Ishikawa (cell line): ENCODE measurements at regions not wholly inside any gene's neighbourhood (a gene's known extent, or its start where the extent isn't known, plus 50 kb on each side); places are given as distances from the start of the nearest gene placed in this dataset.

Experiments used
- CEBPB ChIP-seq: IDR thresholded peaks from 2 replicates; pipeline ENCODE4 v1.6.1; 2012
- CREB1 ChIP-seq: IDR thresholded peaks from 2 replicates; pipeline ENCODE4 v1.6.1; 2012; ENCODE audit warnings: low read depth
- EGR1 ChIP-seq: IDR thresholded peaks from 2 replicates; pipeline ENCODE4 v1.6.1; 2012
- EP300 ChIP-seq: IDR thresholded peaks from 2 replicates; pipeline ENCODE4 v1.6.1; 2012; ENCODE audit warnings: borderline replicate concordance
- FOXM1 ChIP-seq: IDR thresholded peaks from 2 replicates; pipeline ENCODE4 v1.6.1; 2012; ENCODE audit warnings: low read depth, borderline replicate concordance
- NFIC ChIP-seq: IDR thresholded peaks from 2 replicates; pipeline ENCODE4 v1.6.1; 2012
- RAD21 ChIP-seq: IDR thresholded peaks from 2 replicates; pipeline ENCODE4 v1.6.1; 2012; ENCODE audit warnings: low read depth
- TAF1 ChIP-seq: IDR thresholded peaks from 2 replicates; pipeline ENCODE4 v1.6.1; 2012; ENCODE audit warnings: low read depth, mild to moderate bottlenecking
- TCF12 ChIP-seq: IDR thresholded peaks from 2 replicates; pipeline ENCODE4 v1.6.1; 2012; ENCODE audit warnings: low read depth
- TEAD4 ChIP-seq: IDR thresholded peaks from 2 replicates; pipeline ENCODE4 v1.6.1; 2012
- YY1 ChIP-seq: IDR thresholded peaks from 2 replicates; pipeline ENCODE4 v1.6.1; 2012; ENCODE audit warnings: low read depth
- ZBTB7A ChIP-seq: IDR thresholded peaks from 2 replicates; pipeline ENCODE4 v1.6.1; 2012; ENCODE audit warnings: low read depth
- TF ChIP-seq, protein P1 (sequence below): IDR thresholded peaks from 2 replicates; pipeline ENCODE4 v1.6.1; 2012; ENCODE audit warnings: low read depth, mild to moderate bottlenecking
- TF ChIP-seq, protein P2 (sequence below): IDR thresholded peaks from 2 replicates; pipeline ENCODE4 v1.6.1; 2012

DNA sequence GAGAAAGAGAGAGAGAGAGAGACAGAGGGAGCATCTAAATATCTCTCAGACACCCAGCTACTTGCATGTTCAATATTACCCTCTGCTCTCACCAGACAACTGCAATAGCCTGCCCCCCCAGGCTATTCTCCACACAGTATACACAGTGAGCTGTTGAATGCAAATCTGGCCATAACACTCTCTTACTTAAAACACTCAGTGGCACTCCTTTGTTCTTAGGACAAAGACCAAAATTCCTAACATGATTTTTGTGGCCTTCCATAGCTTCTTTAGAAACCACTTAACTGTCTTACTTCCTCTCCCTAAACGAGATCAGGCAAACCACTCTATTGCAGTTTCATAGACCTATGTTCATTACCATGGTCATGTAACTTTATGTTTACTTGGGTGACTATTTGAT is 903.6 kb upstream of the AUTS2 start:
- no peak for TF ChIP-seq NFIC
- TF ChIP-seq RAD21, result no peak
- TF ChIP-seq, protein P1, sequence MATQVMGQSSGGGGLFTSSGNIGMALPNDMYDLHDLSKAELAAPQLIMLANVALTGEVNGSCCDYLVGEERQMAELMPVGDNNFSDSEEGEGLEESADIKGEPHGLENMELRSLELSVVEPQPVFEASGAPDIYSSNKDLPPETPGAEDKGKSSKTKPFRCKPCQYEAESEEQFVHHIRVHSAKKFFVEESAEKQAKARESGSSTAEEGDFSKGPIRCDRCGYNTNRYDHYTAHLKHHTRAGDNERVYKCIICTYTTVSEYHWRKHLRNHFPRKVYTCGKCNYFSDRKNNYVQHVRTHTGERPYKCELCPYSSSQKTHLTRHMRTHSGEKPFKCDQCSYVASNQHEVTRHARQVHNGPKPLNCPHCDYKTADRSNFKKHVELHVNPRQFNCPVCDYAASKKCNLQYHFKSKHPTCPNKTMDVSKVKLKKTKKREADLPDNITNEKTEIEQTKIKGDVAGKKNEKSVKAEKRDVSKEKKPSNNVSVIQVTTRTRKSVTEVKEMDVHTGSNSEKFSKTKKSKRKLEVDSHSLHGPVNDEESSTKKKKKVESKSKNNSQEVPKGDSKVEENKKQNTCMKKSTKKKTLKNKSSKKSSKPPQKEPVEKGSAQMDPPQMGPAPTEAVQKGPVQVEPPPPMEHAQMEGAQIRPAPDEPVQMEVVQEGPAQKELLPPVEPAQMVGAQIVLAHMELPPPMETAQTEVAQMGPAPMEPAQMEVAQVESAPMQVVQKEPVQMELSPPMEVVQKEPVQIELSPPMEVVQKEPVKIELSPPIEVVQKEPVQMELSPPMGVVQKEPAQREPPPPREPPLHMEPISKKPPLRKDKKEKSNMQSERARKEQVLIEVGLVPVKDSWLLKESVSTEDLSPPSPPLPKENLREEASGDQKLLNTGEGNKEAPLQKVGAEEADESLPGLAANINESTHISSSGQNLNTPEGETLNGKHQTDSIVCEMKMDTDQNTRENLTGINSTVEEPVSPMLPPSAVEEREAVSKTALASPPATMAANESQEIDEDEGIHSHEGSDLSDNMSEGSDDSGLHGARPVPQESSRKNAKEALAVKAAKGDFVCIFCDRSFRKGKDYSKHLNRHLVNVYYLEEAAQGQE, result no peak
- TF ChIP-seq EP300, result no peak
- no peak for TF ChIP-seq TEAD4
- TF ChIP-seq CEBPB, result no peak
- TF ChIP-seq ZBTB7A, result no peak
- TF ChIP-seq, protein P2, sequence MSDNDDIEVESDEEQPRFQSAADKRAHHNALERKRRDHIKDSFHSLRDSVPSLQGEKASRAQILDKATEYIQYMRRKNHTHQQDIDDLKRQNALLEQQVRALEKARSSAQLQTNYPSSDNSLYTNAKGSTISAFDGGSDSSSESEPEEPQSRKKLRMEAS, result no peak
- TF ChIP-seq CREB1, result no peak
- no peak for TF ChIP-seq YY1
- no peak for TF ChIP-seq EGR1
- TF ChIP-seq FOXM1, result no peak
- no peak for TF ChIP-seq TAF1
- no peak for TF ChIP-seq TCF12
